SJSA1 (cell line): ENCODE measurements at regions not wholly inside any gene's neighbourhood (a gene's known extent, or its start where the extent isn't known, plus 50 kb on each side); places are given as distances from the start of the nearest gene placed in this dataset.

ENCODE experiments used
- DNase-seq, 2 experiments: peaks; one replicate each; pipeline ENCODE4 v3.0.0-alpha.2; 2015 to 2020; ENCODE audit warnings: low spot score in 2 of 2, low read depth in 1 of 2
- H3K27ac ChIP-seq: fragments of 250-450 bp; sonication (Bioruptor Pico); 2 replicates; pipeline ENCODE4 v1.5.1; 2020; ENCODE audit warnings: mild to moderate bottlenecking, moderate library complexity
- H3K27me3 ChIP-seq: fragments of 250-450 bp; sonication (Bioruptor Pico); replicated peaks from 2 replicates; pipeline ENCODE4 v1.5.1; 2020; ENCODE audit warnings: mild to moderate bottlenecking, moderate library complexity
- H3K36me3 ChIP-seq: fragments of 250-450 bp; sonication (Bioruptor Pico); 2 replicates; pipeline ENCODE4 v1.5.1; 2020; ENCODE audit warnings: mild to moderate bottlenecking
- H3K4me1 ChIP-seq: fragments of 250-450 bp; sonication (Bioruptor Pico); replicated peaks from 2 replicates; pipeline ENCODE4 v1.6.1; 2021; ENCODE audit warnings: mild to moderate bottlenecking
- H3K4me3 ChIP-seq: fragments of 250-450 bp; sonication (Bioruptor Pico); 2 replicates; pipeline ENCODE4 v1.5.1; 2020; ENCODE audit warnings: mild to moderate bottlenecking
- H3K9me3 ChIP-seq: fragments of 250-450 bp; sonication (Bioruptor Pico); replicated peaks from 2 replicates; pipeline ENCODE4 v1.5.1; 2020; ENCODE audit warnings: mild to moderate bottlenecking

DNA sequence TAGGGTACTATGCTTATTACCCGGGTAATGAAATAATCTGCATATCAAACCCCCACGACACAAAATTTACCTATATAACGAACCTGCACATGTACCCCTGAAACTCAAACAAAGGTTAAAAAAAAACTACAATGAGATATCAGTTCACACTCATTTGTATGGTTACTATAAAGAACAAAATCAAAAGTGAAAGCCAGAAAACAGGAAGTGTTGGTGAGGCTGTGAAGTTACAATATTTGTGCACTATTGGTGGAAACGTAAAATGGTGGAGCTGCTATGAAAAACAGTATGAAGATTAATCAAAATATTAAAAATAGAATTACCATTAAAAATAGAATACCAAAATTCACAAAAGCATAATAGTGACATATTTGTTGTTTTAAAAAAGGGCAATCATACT is 128.9 kb downstream of the ZIC1 start:
- no peak for DNase-seq
- H3K27ac ChIP-seq, result no peak overlapping the region
- no peaks in the 10 kb centered on the region for H3K4me1 ChIP-seq
- H3K4me3 ChIP-seq, result no peak overlapping the region
- H3K27me3 ChIP-seq, result no peaks in the 10 kb centered on the region
- H3K36me3 ChIP-seq, result no peaks in the 10 kb centered on the region
- no peaks in the 10 kb centered on the region; the same call in 1 of the 2 replicates for H3K9me3 ChIP-seq

DNA sequence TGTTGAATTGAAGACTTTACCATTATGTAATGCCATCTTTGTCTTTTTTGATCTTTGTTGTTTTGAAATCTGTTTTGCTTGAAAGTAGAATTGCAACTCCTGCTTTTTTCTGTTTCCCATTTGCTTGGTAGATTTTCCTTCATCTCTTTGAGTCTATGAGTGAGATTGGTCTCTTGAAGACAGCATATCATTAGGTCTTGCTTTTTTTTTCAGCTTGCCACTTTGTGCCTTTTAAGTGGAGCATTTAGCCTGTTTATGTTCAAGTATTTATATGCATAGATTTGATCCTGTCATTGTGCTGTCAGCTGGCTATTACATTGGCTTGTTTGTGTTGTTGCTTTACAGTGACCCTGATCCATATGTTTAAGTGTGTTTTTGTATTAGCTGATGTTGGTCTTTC is 131.8 kb downstream of the ZIC1 start:
- H3K27ac ChIP-seq, result no peak overlapping the region
- DNase-seq, result no peak

DNA sequence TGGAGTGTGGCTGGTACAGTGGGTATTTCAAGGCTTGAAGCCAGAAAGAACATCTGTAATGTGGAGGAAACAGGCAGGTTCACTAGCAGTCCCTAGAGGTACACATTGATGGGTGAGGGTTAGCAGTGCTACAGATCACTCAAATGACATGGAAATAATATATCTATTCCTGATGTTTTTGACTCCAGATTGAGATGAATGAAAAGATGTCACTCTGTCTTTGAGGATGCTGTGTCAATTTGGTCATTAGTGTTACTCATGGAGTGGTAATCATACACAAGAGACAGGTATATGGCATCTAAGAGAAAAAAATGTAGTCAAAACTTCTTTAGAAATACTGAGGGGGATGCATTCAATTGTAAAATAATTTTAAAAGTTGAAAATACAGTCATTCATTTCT is 135.1 kb downstream of the ZIC1 start:
- Histone ChIP-seq H3K27ac (no peak overlapping the region), H3K36me3 (no peaks in the 10 kb centered on the region), H3K9me3 (no peaks in the 10 kb centered on the region; the same call in 1 of the 2 replicates), H3K27me3 (no peaks in the 10 kb centered on the region), H3K4me1 (no peaks in the 10 kb centered on the region), H3K4me3 (no peak overlapping the region)
- no peak for DNase-seq

More for the DNA sequence above, 131.8 kb downstream of the ZIC1 start:
- H3K9me3 ChIP-seq, result no peaks in the 10 kb centered on the region; the same call in 1 of the 2 replicates
- no peaks in the 10 kb centered on the region for H3K4me1 ChIP-seq
- H3K36me3 ChIP-seq, result no peaks in the 10 kb centered on the region
- H3K4me3 ChIP-seq, result no peak overlapping the region
- no peaks in the 10 kb centered on the region for H3K27me3 ChIP-seq

DNA sequence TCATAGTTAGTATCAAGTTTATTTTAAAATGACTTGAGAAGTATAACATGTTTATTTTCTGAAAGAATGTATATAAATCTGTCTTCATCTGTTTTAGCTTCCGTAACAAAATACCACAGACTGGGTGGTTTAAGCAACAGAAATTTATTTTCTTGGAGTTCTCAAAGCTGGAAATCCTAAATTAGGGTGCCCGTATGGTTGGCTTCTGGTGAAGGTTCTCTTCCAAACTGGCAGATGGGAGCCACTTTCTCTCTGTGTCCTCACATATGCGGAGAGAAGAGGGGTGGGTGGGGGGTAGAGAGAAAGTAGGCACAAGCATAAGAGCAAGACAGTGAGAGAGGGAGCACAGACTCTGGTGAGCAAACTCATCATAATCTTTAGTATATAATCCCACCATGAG is 142.3 kb downstream of the ZIC1 start:
- Histone ChIP-seq H3K9me3 (no peaks in the 10 kb centered on the region), H3K36me3 (no peaks in the 10 kb centered on the region), H3K4me3 (no peak overlapping the region), H3K4me1 (no peaks in the 10 kb centered on the region), H3K27ac (no peak overlapping the region), H3K27me3 (no peaks in the 10 kb centered on the region)
- no peak for DNase-seq

DNA sequence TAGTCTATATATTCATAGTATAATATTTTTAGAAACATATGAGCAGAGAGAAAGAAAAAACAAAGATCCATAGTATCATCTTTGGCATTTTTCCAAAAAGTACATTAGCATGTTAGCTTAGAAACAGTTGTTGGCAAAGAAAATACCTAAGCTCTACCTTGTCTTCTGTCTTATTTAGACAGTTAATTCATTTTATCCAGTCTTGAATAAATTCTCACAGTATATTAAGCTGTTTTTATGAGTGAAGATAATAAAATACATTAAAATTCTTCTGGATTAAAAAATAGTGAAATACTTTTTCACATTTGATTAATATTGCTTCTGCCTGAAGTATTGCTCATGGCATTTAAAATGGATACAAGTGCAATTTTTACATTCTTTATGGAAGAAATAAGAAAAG is 145.2 kb downstream of the ZIC1 start:
- no peak for DNase-seq
- Histone ChIP-seq H3K4me3 (no peak overlapping the region), H3K9me3 (no peaks in the 10 kb centered on the region), H3K27me3 (no peaks in the 10 kb centered on the region), H3K27ac (no peak overlapping the region), H3K36me3 (no peaks in the 10 kb centered on the region), H3K4me1 (no peaks in the 10 kb centered on the region)

DNA sequence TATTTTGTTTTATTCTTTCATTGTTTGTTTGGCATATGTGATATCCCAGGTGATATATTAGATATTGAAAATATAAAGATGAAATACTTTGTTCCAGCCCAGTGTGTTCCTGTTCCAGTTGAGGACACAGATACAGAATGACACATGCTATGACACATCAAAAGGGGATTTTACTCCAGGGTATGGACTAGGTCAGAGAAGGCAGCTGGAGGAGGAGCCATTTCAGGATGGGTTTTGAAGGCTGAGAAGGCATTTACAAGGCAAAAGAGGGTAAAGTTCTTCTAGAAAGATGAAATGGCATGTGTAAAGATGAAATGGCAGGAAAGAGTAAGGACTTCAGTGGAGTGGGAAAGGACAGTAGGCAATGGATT is 163.8 kb downstream of the ZIC1 start:
- DNase-seq, result no peak

DNA sequence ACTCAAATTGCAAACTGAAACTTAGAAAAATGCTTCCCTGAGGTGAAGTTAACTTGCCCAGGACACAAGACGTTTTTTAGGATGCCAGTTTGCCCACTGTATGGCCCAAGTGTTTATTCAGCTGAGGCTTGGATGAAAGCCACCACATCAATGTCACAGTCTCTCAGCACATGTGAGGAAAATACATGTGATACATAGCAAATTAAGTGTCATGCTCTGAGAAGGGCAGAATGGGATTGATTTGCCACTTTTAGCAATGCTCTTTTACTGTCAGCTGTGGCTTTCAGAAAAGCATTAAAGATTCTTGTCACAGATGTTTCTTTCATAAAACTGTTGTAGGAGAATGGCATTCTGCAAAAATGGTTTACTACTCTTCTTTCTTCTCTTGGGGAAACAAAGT is 165.5 kb downstream of the ZIC1 start:
- Histone ChIP-seq H3K4me3 (no peak overlapping the region), H3K9me3 (no peaks in the 10 kb centered on the region), H3K27ac (no peak overlapping the region), H3K36me3 (no peaks in the 10 kb centered on the region), H3K27me3 (no peaks in the 10 kb centered on the region), H3K4me1 (no peaks in the 10 kb centered on the region)
- DNase-seq, result no peak

More for the DNA sequence above, 163.8 kb downstream of the ZIC1 start:
- no peak overlapping the region for H3K4me3 ChIP-seq
- H3K4me1 ChIP-seq, result no peaks in the 10 kb centered on the region
- H3K27ac ChIP-seq, result no peak overlapping the region
- H3K9me3 ChIP-seq, result no peaks in the 10 kb centered on the region
- H3K27me3 ChIP-seq, result no peaks in the 10 kb centered on the region
- no peaks in the 10 kb centered on the region for H3K36me3 ChIP-seq

DNA sequence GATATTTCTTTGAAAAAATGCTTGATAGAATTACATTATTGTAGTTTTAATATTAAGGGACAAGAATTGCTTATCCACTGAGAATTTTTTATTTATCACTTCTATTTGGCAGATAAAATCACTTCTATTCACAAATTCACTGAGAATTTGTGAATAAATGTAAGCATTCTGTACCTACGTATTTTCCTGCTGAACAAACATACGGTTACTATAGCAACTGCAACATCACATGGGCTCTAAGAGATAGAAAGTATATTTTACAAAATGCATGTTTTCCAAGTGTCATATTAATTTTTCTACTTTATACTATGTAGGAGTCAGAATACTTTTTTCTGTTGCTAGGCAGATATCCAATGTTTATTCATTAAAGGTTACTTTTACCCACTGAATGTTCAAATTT is 166.2 kb downstream of the ZIC1 start:
- H3K9me3 ChIP-seq, result no peaks in the 10 kb centered on the region
- no peak overlapping the region for H3K27ac ChIP-seq
- no peak for DNase-seq
- no peaks in the 10 kb centered on the region for H3K27me3 ChIP-seq
- no peaks in the 10 kb centered on the region for H3K4me1 ChIP-seq
- no peak overlapping the region for H3K4me3 ChIP-seq
- no peaks in the 10 kb centered on the region for H3K36me3 ChIP-seq

DNA sequence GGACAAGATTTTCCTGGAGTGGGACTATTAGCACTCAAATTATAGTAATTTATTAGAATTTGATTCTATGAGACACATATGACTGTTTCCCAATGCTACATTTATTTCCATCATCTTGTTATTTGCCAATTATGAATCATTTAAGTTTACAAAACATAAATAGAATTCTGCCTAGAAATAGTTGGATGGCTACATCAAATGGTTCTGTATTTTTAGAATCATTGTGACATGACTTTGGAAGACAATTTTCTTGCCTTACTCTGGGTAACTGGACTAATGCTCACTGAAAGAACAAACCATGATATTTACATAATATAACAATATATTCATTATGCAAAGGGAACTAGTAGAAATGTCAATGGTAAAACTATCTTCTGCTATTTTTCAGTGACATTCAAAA is 173.5 kb downstream of the ZIC1 start:
- Histone ChIP-seq H3K36me3 (no peaks in the 10 kb centered on the region), H3K4me3 (no peak overlapping the region), H3K4me1 (no peaks in the 10 kb centered on the region), H3K27ac (no peak overlapping the region), H3K27me3 (no peaks in the 10 kb centered on the region), H3K9me3 (no peaks in the 10 kb centered on the region)
- no peak for DNase-seq

DNA sequence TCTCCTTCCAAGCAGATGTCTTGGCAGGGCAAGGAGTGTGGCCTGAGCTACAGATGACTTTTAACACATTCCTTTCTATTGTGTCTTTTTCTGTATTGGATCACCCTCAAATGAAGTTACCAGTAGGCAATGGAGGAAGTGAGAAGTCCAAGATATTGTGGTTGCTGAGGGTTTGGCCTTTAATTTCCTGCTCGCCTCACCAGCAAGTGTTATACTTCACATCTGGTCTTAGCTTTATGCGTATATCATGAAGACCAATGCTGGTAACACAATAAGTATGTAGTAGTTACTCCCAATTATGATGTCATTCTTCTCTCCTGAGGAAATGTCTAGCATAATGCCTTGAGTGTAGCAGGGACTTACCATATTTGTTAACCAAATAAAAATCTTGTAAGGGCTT is 179.9 kb downstream of the ZIC1 start:
- H3K36me3 ChIP-seq, result no peaks in the 10 kb centered on the region
- H3K9me3 ChIP-seq, result no peaks in the 10 kb centered on the region
- no peaks in the 10 kb centered on the region for H3K4me1 ChIP-seq
- H3K27me3 ChIP-seq, result no peaks in the 10 kb centered on the region
- DNase-seq, result no peak
- H3K27ac ChIP-seq, result no peak overlapping the region
- H3K4me3 ChIP-seq, result no peak overlapping the region

DNA sequence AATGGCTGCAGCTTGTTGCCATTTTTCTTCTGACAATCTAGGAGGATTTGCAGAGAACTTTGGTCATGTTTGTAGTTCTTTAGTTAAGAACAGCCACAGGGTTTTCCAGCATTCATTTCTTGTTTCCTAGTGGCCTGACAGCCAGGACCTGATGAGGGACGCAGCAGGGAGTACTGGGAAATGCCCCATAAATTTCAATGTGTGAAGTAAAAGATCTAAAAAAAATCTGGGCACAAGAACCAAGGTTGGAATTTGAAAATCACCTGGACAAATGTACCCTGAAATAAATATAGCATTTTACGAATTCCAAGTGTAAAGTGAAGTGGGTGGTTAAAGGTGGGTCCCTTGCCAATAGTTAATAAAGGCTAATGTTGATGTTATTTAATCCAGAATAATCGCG is 195.0 kb downstream of the ZIC1 start:
- H3K9me3 ChIP-seq, result no peaks in the 10 kb centered on the region
- no peaks in the 10 kb centered on the region for H3K27me3 ChIP-seq
- H3K4me1 ChIP-seq, result no peaks in the 10 kb centered on the region
- H3K4me3 ChIP-seq, result no peak overlapping the region
- no peaks in the 10 kb centered on the region for H3K36me3 ChIP-seq
- H3K27ac ChIP-seq, result no peak overlapping the region
- no peak for DNase-seq

DNA sequence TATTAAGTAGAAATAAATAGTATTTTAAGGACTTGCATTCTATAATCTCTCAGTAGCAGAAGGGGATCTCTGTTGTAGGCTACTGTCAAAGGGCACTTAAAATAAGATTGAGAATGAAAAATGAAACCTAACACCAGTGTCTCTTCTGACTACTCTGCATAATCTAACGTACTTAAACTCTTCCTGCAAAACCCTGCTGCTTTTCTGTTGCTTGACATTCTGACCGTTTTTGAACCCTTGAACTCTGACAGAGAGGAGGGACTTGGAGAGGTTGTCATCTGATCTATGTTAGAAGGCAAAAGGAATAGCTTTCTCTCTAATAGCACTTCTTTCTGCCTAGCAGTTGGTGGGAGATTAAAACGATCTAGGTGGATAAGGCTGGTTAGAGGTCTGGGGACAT is 204.6 kb downstream of the ZIC1 start:
- Histone ChIP-seq H3K27ac (no peak overlapping the region), H3K4me3 (no peak overlapping the region), H3K9me3 (no peaks in the 10 kb centered on the region), H3K4me1 (no peaks in the 10 kb centered on the region), H3K27me3 (no peaks in the 10 kb centered on the region), H3K36me3 (no peaks in the 10 kb centered on the region)
- no peak for DNase-seq

DNA sequence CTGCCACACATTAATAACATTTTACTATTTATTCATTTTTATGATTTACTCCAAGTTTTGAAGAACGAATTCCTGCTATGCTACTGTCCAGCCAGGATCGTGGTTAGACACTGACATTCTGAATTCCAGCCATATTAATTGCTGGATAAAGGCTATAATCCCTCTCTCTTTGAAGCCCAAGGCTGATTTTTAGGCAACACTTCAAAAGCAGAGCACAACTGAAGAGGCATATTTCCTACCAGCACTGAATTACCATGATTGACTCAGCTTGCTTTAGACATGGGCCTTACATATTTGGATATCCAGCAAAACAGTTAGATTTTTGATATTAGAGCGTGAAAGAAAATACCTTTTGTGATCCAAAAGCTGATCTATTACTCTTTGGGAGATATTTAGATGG is 205.0 kb downstream of the ZIC1 start:
- H3K27me3 ChIP-seq, result no peaks in the 10 kb centered on the region
- H3K36me3 ChIP-seq, result no peaks in the 10 kb centered on the region
- no peaks in the 10 kb centered on the region for H3K4me1 ChIP-seq
- no peak for DNase-seq
- no peaks in the 10 kb centered on the region for H3K9me3 ChIP-seq
- no peak overlapping the region for H3K27ac ChIP-seq
- no peak overlapping the region for H3K4me3 ChIP-seq

DNA sequence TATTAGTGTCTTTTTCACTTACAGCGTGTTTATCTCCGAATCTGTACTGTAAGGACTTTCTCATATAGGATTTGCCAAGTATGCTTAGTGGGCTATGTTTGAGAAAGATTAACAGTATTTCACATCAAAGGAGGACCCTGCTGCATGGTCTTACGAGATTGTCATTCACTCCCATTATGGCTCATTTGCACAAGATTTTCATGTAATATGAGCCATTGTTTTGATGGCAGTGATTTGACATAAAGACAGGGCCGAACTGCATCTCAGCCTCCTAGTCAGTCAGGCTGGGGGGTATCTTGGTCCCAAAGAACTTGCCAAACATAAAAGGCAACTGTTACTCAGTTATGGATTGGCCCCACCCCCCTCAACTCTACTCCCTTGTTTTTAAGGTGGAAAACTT is 205.9 kb downstream of the ZIC1 start:
- Histone ChIP-seq H3K4me3 (no peak overlapping the region), H3K4me1 (no peaks in the 10 kb centered on the region), H3K27ac (no peak overlapping the region), H3K9me3 (no peaks in the 10 kb centered on the region), H3K36me3 (no peaks in the 10 kb centered on the region), H3K27me3 (no peaks in the 10 kb centered on the region)
- no peak for DNase-seq

DNA sequence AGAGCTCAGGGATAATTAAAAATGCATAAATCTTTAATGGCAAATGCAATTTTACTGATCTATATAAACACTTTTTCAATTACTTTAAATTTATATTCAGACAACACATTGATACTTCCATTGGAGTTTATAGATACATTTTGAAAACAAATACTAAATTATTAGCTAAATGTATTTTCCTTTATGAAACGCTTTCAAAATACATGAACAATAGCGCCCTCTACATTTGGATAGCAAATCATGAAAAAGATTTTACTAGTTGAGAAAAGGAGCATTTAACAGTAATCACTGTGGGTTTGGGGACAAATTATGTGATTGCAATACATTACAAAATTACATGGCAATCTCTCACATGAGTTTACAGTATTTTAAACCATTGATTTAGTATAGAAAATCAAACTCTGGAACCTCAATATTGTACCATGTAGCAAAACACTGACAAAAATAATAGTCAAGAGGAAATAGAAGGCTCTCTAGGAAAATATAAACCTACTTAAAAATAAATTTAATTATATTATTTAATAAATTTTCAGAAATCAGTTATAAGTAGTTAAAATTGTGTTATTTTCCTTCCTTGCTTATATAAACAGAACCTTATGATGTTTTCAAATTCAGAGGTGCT is 207.9 kb downstream of the ZIC1 start:
- H3K36me3 ChIP-seq, result no peaks in the 10 kb centered on the region
- no peaks in the 10 kb centered on the region for H3K27me3 ChIP-seq
- H3K9me3 ChIP-seq, result no peaks in the 10 kb centered on the region
- H3K4me3 ChIP-seq, result no peak overlapping the region
- no peaks in the 10 kb centered on the region for H3K4me1 ChIP-seq
- H3K27ac ChIP-seq, result no peak overlapping the region
- DNase-seq, result no peak
